ENCODE measurements at regions not wholly inside any gene's neighbourhood (a gene's known extent, or its start where the extent isn't known, plus 50 kb on each side); places are given as distances from the start of the nearest gene placed in this dataset.

DNA sequence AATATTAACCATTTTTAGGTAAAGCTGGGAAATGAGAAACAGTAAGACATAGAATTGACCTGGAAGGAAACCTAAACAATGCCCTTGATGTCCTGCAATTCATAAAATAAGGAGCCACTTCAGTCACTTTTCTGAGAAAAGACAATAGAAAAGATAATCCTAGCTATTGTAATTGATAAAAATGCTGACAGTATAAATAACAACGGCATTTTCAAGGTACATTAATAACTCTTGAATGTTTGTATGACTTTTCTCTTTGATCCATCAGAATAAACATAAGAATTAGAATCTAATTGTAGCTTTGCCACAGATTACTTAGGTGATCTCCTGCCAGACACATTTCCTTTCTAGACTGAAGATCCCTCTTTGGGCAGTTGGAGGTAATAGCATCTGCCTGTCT is 719.5 kb downstream of the SLC4A3 start:
- Histone ChIP-seq H3K4me1 (ENCODE audit: insufficient read depth, low read length, poor library complexity, severe bottlenecking) (no peaks in the 10 kb centered on the region), H3K4me2 (ENCODE audit: low read depth, low read length, poor library complexity, severe bottlenecking) (no peak overlapping the region), H2AFZ (ENCODE audit: low read length) (no peak overlapping the region), H3K9me3 (ENCODE audit: insufficient read depth, low read depth, low read length) (no peaks in the 10 kb centered on the region), H3K36me3 (ENCODE audit: insufficient read depth, low read length) (no peaks in the 10 kb centered on the region), H3K79me2 (ENCODE audit: insufficient read depth, low read length) (no peaks in the 10 kb centered on the region), H3K27me3 (ENCODE audit: insufficient read depth, low read length, poor library complexity, severe bottlenecking) (no peaks in the 10 kb centered on the region), H3K9me2 (replicated peaks; ENCODE audit: low read depth, low read length) (no peaks in the 10 kb centered on the region), H4K20me1 (ENCODE audit: insufficient read depth, low read length, poor library complexity, severe bottlenecking) (no peaks in the 10 kb centered on the region), H3K9ac (ENCODE audit: low read depth, low read length, poor library complexity, severe bottlenecking) (no peak overlapping the region), H3K4me3 (ENCODE audit: low read length, poor library complexity, severe bottlenecking) (no peak overlapping the region), H3F3A (ENCODE audit: low read depth) (no peaks in the 10 kb centered on the region)
- TF ChIP-seq, protein P1, sequence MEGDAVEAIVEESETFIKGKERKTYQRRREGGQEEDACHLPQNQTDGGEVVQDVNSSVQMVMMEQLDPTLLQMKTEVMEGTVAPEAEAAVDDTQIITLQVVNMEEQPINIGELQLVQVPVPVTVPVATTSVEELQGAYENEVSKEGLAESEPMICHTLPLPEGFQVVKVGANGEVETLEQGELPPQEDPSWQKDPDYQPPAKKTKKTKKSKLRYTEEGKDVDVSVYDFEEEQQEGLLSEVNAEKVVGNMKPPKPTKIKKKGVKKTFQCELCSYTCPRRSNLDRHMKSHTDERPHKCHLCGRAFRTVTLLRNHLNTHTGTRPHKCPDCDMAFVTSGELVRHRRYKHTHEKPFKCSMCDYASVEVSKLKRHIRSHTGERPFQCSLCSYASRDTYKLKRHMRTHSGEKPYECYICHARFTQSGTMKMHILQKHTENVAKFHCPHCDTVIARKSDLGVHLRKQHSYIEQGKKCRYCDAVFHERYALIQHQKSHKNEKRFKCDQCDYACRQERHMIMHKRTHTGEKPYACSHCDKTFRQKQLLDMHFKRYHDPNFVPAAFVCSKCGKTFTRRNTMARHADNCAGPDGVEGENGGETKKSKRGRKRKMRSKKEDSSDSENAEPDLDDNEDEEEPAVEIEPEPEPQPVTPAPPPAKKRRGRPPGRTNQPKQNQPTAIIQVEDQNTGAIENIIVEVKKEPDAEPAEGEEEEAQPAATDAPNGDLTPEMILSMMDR (conservative IDR thresholded peaks at IDR 0.05; ENCODE audit: low read length), result no peak
- TF ChIP-seq EZH2phosphoT487 (IDR thresholded peaks at IDR 0.05; ENCODE audit: borderline replicate concordance), result no peak

DNA sequence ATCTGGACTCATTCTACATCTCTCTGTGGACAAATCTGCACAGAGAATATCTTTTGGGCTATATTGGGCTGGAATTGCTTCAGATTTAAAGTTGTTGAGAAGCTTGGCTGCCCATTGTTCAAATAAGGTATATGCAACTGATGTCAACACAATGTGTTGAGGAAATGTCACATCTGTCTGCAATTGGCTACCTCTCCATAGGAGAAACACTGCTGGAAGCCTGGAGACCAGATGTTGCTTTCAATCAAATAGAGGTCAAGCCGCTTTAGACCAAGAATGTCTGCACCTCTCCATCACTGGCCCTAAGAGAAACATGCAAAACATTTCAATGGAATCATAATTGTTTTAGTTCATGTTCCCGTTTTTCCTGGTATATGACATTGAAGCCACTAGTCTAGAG is 720.2 kb downstream of the SLC4A3 start:
- H3K9ac ChIP-seq (ENCODE audit: low read depth, low read length, poor library complexity, severe bottlenecking), result no peak overlapping the region
- H3K4me1 ChIP-seq (ENCODE audit: insufficient read depth, low read length, poor library complexity, severe bottlenecking), result no peaks in the 10 kb centered on the region
- no peaks in the 10 kb centered on the region for H3F3A ChIP-seq (ENCODE audit: low read depth)
- H3K79me2 ChIP-seq (ENCODE audit: insufficient read depth, low read length), result no peaks in the 10 kb centered on the region
- H3K36me3 ChIP-seq (ENCODE audit: insufficient read depth, low read length), result no peaks in the 10 kb centered on the region
- TF ChIP-seq EZH2phosphoT487 (IDR thresholded peaks at IDR 0.05; ENCODE audit: borderline replicate concordance), result no peak
- TF ChIP-seq, protein P1 (conservative IDR thresholded peaks at IDR 0.05; ENCODE audit: low read length), result no peak
- no peaks in the 10 kb centered on the region for H3K9me2 ChIP-seq (replicated peaks; ENCODE audit: low read depth, low read length)
- no peak overlapping the region for H3K4me3 ChIP-seq (ENCODE audit: low read length, poor library complexity, severe bottlenecking)
- no peak overlapping the region for H3K4me2 ChIP-seq (ENCODE audit: low read depth, low read length, poor library complexity, severe bottlenecking)
- H3K9me3 ChIP-seq (ENCODE audit: insufficient read depth, low read depth, low read length), result no peaks in the 10 kb centered on the region
- H4K20me1 ChIP-seq (ENCODE audit: insufficient read depth, low read length, poor library complexity, severe bottlenecking), result no peaks in the 10 kb centered on the region
- no peak overlapping the region for H2AFZ ChIP-seq (ENCODE audit: low read length)
- H3K27me3 ChIP-seq (ENCODE audit: insufficient read depth, low read length, poor library complexity, severe bottlenecking), result no peaks in the 10 kb centered on the region

DNA sequence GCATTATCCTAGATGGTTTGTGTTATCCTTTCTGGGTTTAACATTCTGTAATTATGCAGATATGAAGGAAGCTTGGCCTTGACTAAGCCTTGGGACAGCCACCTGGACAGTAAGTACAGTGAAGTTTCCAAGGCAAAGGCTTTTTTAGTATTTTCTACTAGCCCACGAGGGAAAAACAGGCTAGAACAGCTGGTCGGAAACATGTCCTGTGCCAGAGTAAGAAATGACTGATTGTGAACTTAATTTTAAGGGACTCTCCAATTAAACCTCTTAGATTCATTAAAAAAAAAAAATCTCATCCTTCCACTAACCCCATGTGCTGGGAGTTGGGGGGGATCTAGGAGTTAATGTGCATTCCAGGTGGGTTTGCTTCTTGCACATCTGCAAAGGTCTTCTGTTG is 720.8 kb downstream of the SLC4A3 start:
- H4K20me1 ChIP-seq (ENCODE audit: insufficient read depth, low read length, poor library complexity, severe bottlenecking), result no peaks in the 10 kb centered on the region
- H3K9ac ChIP-seq (ENCODE audit: low read depth, low read length, poor library complexity, severe bottlenecking), result no peak overlapping the region
- H3K4me1 ChIP-seq (ENCODE audit: insufficient read depth, low read length, poor library complexity, severe bottlenecking), result no peaks in the 10 kb centered on the region
- no peaks in the 10 kb centered on the region for H3K9me3 ChIP-seq (ENCODE audit: insufficient read depth, low read depth, low read length)
- H3K79me2 ChIP-seq (ENCODE audit: insufficient read depth, low read length), result no peaks in the 10 kb centered on the region
- H3K4me3 ChIP-seq (ENCODE audit: low read length, poor library complexity, severe bottlenecking), result no peak overlapping the region
- H3K27me3 ChIP-seq (ENCODE audit: insufficient read depth, low read length, poor library complexity, severe bottlenecking), result no peaks in the 10 kb centered on the region
- no peaks in the 10 kb centered on the region for H3K36me3 ChIP-seq (ENCODE audit: insufficient read depth, low read length)
- no peak overlapping the region for H2AFZ ChIP-seq (ENCODE audit: low read length)
- no peaks in the 10 kb centered on the region for H3K9me2 ChIP-seq (replicated peaks; ENCODE audit: low read depth, low read length)
- no peaks in the 10 kb centered on the region for H3F3A ChIP-seq (ENCODE audit: low read depth)
- no peak overlapping the region for H3K4me2 ChIP-seq (ENCODE audit: low read depth, low read length, poor library complexity, severe bottlenecking)
- no peak for TF ChIP-seq EZH2phosphoT487 (IDR thresholded peaks at IDR 0.05; ENCODE audit: borderline replicate concordance)
- TF ChIP-seq, protein P1 (conservative IDR thresholded peaks at IDR 0.05; ENCODE audit: low read length), result no peak

All from Loucy (cell line).